ENCODE measurements at regions not wholly inside any gene's neighbourhood (a gene's known extent, or its start where the extent isn't known, plus 50 kb on each side); places are given as distances from the start of the nearest gene placed in this dataset.
"Not testable (repeated sequence)": the region's sequence is repeated elsewhere in the genome, so short reads cannot be mapped to it uniquely, and the experiment has no call there.

GRCh38 chr17:63286254-63286653 lies 159.9 kb downstream of the CYB561 start:
- Histone ChIP-seq H3K36me3 (ENCODE audit: low read depth) (peaks cover 73% of the 10 kb centered on the region), H3K27ac (ENCODE audit: poor library complexity, severe bottlenecking) (no peak overlapping the region), H3K4me3 (ENCODE audit: severe bottlenecking) (no peak overlapping the region), H3K9me3 (ENCODE audit: severe bottlenecking) (peaks cover 6% of the 10 kb centered on the region), H3K27me3 (ENCODE audit: insufficient read depth, poor library complexity, severe bottlenecking) (no peaks in the 10 kb centered on the region), H3K4me1 (ENCODE audit: insufficient read depth, poor library complexity, severe bottlenecking) (peaks cover 26% of the 10 kb centered on the region)
- DNase-seq (ENCODE audit: low spot score): no peak
- TF ChIP-seq CTCF (IDR thresholded peaks at IDR 0.05; ENCODE audit: poor library complexity, severe bottlenecking): no peak
- no peak for ATAC-seq (ENCODE audit: low read depth)

GRCh38 chr17:63287006-63287405 lies 159.1 kb downstream of the CYB561 start:
- H3K27ac ChIP-seq (ENCODE audit: poor library complexity, severe bottlenecking); H3K27me3 ChIP-seq (ENCODE audit: insufficient read depth, poor library complexity, severe bottlenecking); ATAC-seq (ENCODE audit: low read depth); H3K9me3 ChIP-seq (ENCODE audit: severe bottlenecking); H3K4me3 ChIP-seq (ENCODE audit: severe bottlenecking); DNase-seq (ENCODE audit: low spot score): not testable (repeated sequence)
- Histone ChIP-seq H3K4me1 (ENCODE audit: insufficient read depth, poor library complexity, severe bottlenecking) (peaks cover 32% of the 10 kb centered on the region), H3K36me3 (ENCODE audit: low read depth) (peaks cover 74% of the 10 kb centered on the region)

- peaks cover 40% of the 10 kb centered on the region for H3K4me1 ChIP-seq (ENCODE audit: insufficient read depth, poor library complexity, severe bottlenecking)
- no peaks in the 10 kb centered on the region for H3K27me3 ChIP-seq (ENCODE audit: insufficient read depth, poor library complexity, severe bottlenecking)
- H3K4me3 ChIP-seq (ENCODE audit: severe bottlenecking): no peak overlapping the region
- no peak for DNase-seq (ENCODE audit: low spot score)
- peak overlapping the region; percentile 44 for H3K27ac ChIP-seq (ENCODE audit: poor library complexity, severe bottlenecking)
- peaks cover 6% of the 10 kb centered on the region for H3K9me3 ChIP-seq (ENCODE audit: severe bottlenecking)
- TF ChIP-seq CTCF (IDR thresholded peaks at IDR 0.05; ENCODE audit: poor library complexity, severe bottlenecking): no peak
- peaks cover 74% of the 10 kb centered on the region for H3K36me3 ChIP-seq (ENCODE audit: low read depth)
- ATAC-seq (ENCODE audit: low read depth): no peak
Measured at GRCh38 chr17:63289931-63290330, 156.2 kb downstream of the CYB561 start.

GRCh38 chr17:63290351-63290750 lies 155.8 kb downstream of the CYB561 start:
- Histone ChIP-seq H3K36me3 (ENCODE audit: low read depth) (peaks cover 74% of the 10 kb centered on the region), H3K27ac (ENCODE audit: poor library complexity, severe bottlenecking) (peak overlapping the region; percentile 44), H3K27me3 (ENCODE audit: insufficient read depth, poor library complexity, severe bottlenecking) (no peaks in the 10 kb centered on the region), H3K4me1 (ENCODE audit: insufficient read depth, poor library complexity, severe bottlenecking) (peaks cover 40% of the 10 kb centered on the region), H3K4me3 (ENCODE audit: severe bottlenecking) (no peak overlapping the region), H3K9me3 (ENCODE audit: severe bottlenecking) (peaks cover 6% of the 10 kb centered on the region)
- ATAC-seq (ENCODE audit: low read depth) (no peak), DNase-seq (ENCODE audit: low spot score) (no peak)
- no peak for TF ChIP-seq CTCF (IDR thresholded peaks at IDR 0.05; ENCODE audit: poor library complexity, severe bottlenecking)

GRCh38 chr17:63290784-63291183 lies 155.3 kb downstream of the CYB561 start:
- peaks cover 74% of the 10 kb centered on the region for H3K36me3 ChIP-seq (ENCODE audit: low read depth)
- H3K27me3 ChIP-seq (ENCODE audit: insufficient read depth, poor library complexity, severe bottlenecking): no peaks in the 10 kb centered on the region
- DNase-seq (ENCODE audit: low spot score): no peak
- no peak overlapping the region for H3K4me3 ChIP-seq (ENCODE audit: severe bottlenecking)
- peaks cover 3% of the 10 kb centered on the region for H3K9me3 ChIP-seq (ENCODE audit: severe bottlenecking)
- H3K27ac ChIP-seq (ENCODE audit: poor library complexity, severe bottlenecking): peak overlapping the region; percentile 44
- ATAC-seq (ENCODE audit: low read depth): peak; percentile 55; the same call in 2 of the 3 replicates
- TF ChIP-seq CTCF (IDR thresholded peaks at IDR 0.05; ENCODE audit: poor library complexity, severe bottlenecking): no peak
- H3K4me1 ChIP-seq (ENCODE audit: insufficient read depth, poor library complexity, severe bottlenecking): peaks cover 40% of the 10 kb centered on the region
